GM12878 (cell line): ENCODE measurements at regions not wholly inside any gene's neighbourhood (a gene's known extent, or its start where the extent isn't known, plus 50 kb on each side); places are given as distances from the start of the nearest gene placed in this dataset.

Source experiments
- ATAC-seq: fragments of 200-7000 bp; cut with Tn5 transposase; 3 replicates; pipeline ENCODE4 v1.9.1; 2020; ENCODE audit warnings: mild to moderate bottlenecking, moderate library complexity
- BruUV-seq: library from RNA; stranded (reverse); fragments of 400-500 nt; replicated peaks from 2 replicates; lab custom pipeline; 2021; lab: Mats Ljungman, UMichigan
- CTCF ChIA-PET: fragments of 300-600 bp; sonication (Branson Sonifier 250); formaldehyde crosslinking; extraction: SDS; loops from one replicate; lab custom pipeline; 2021; ENCODE audit warnings: inconsistent platforms; lab: Yijun Ruan, JAX
- POLR2A ChIA-PET: fragments of 350-600 bp; formaldehyde crosslinking; extraction: SDS; loops from one replicate; lab custom pipeline; 2021; ENCODE audit warnings: inconsistent platforms; lab: Charles Lee
- RAD21 ChIA-PET: fragments of 300-600 bp; sonication (Branson Sonifier 250); formaldehyde crosslinking; loops from one replicate; lab custom pipeline; 2023; ENCODE audit warnings: antibody characterized with exemption; ENCODE audit not compliant: unreplicated experiment; lab: Charles Lee
- SMC1A ChIA-PET: fragments of 300-600 bp; sonication (Branson Sonifier 250); formaldehyde crosslinking; loops from one replicate; lab custom pipeline; 2023; ENCODE audit not compliant: unreplicated experiment, uncharacterized antibody; lab: Charles Lee
- DNase-seq: peaks from one replicate; pipeline ENCODE4 v3.0.0-alpha.2; 2011; ENCODE audit warnings: low read depth, low spot score
- FAIRE-seq: peaks from 3 replicates; lab custom pipeline; 2011; peaks lifted over from hg19 to GRCh38; lab: Jason Lieb, UNC
- H2AFZ ChIP-seq: 2 replicates; pipeline ENCODE4 v1.6.0; 2011; ENCODE audit warnings: low read depth, low read length, control low read depth; ENCODE audit not compliant: control insufficient read depth
- H3K27ac ChIP-seq: 2 replicates; pipeline ENCODE4 v1.5.1; 2011; ENCODE audit warnings: control low read depth; ENCODE audit not compliant: control insufficient read depth, insufficient read depth
- H3K27me3 ChIP-seq, 2 experiments: replicated peaks in 1 of 2; 2 replicates each; pipeline versions ENCODE4 v1.6.0 to v1.6.1; 2011; ENCODE audit warnings: low read length in 1 of 2; ENCODE audit not compliant: control insufficient read depth in 2 of 2, insufficient read depth in 2 of 2
- H3K36me3 ChIP-seq, 2 experiments: 2 replicates each; pipeline ENCODE4 v1.5.1; 2011; ENCODE audit warnings: low read length in 1 of 2; ENCODE audit not compliant: control insufficient read depth in 2 of 2, insufficient read depth in 2 of 2
- H3K4me1 ChIP-seq: 2 replicates; pipeline ENCODE4 v1.6.1; 2011; ENCODE audit warnings: mild to moderate bottlenecking, low read length, moderate library complexity, mixed read lengths; ENCODE audit not compliant: control insufficient read depth, insufficient read depth
- H3K4me2 ChIP-seq: 2 replicates; pipeline ENCODE4 v1.6.0; 2011; ENCODE audit warnings: control low read depth; ENCODE audit not compliant: control insufficient read depth, insufficient read depth
- H3K4me3 ChIP-seq: fragments of 200-600 bp; sonication (generic); 2 replicates; pipeline ENCODE4 v1.5.1; 2016
- H3K79me2 ChIP-seq: 2 replicates; pipeline ENCODE4 v1.6.0; 2011; ENCODE audit warnings: low read length; ENCODE audit not compliant: control insufficient read depth, insufficient read depth
- H3K9ac ChIP-seq: 2 replicates; pipeline ENCODE4 v1.8.0; 2011; ENCODE audit warnings: low read length, control low read depth, mixed read lengths; ENCODE audit not compliant: control insufficient read depth, insufficient read depth
- H3K9me3 ChIP-seq: replicated peaks from 3 replicates; pipeline ENCODE4 v1.5.1; 2011; ENCODE audit warnings: mild to moderate bottlenecking, low read length; ENCODE audit not compliant: control insufficient read depth, insufficient read depth
- H4K20me1 ChIP-seq: 2 replicates; pipeline ENCODE4 v1.6.0; 2011; ENCODE audit not compliant: control insufficient read depth, insufficient read depth
- ATF3 ChIP-seq: IDR thresholded peaks from 2 replicates; pipeline ENCODE4 v1.6.1; 2011; ENCODE audit warnings: low read depth, mild to moderate bottlenecking, low read length, moderate library complexity, borderline replicate concordance; ENCODE audit errors: extremely low read depth
- ATF7 ChIP-seq: fragments of 450-650 bp; IDR thresholded peaks from 2 replicates; pipeline ENCODE4 v1.6.1; 2016; ENCODE audit warnings: low read depth, mild to moderate bottlenecking
- BHLHE40 ChIP-seq, 2 experiments: fragments of 450-650 bp in 1 of 2; IDR thresholded peaks; 2 replicates each; pipeline ENCODE4 v1.6.1; 2011 to 2017; ENCODE audit warnings: low read depth in 2 of 2, borderline replicate concordance in 1 of 2, improper control_type of control experiment in 1 of 2, low read length in 1 of 2, mild to moderate bottlenecking in 1 of 2
- CBFB ChIP-seq: IDR thresholded peaks from 2 replicates; pipeline ENCODE4 v1.6.1; 2016; ENCODE audit warnings: antibody characterized with exemption, low read depth
- E2F4 ChIP-seq: IDR thresholded peaks from 2 replicates; pipeline ENCODE4 v1.6.1; 2012; ENCODE audit warnings: low read depth, low read length, improper control_type of control experiment
- IRF5 ChIP-seq: fragments of 450-650 bp; IDR thresholded peaks from 2 replicates; pipeline ENCODE4 v1.6.1; 2017; ENCODE audit warnings: borderline replicate concordance
- JUNB ChIP-seq: IDR thresholded peaks from 2 replicates; pipeline ENCODE4 v1.6.1; 2016; ENCODE audit warnings: antibody characterized with exemption, mild to moderate bottlenecking
- LARP7 ChIP-seq: fragments of 450-650 bp; IDR thresholded peaks from 2 replicates; pipeline ENCODE4 v1.6.1; 2017; ENCODE audit warnings: mild to moderate bottlenecking
- MEF2A ChIP-seq: IDR thresholded peaks from 2 replicates; pipeline ENCODE4 v1.6.1; 2011; ENCODE audit warnings: low read depth, mild to moderate bottlenecking, low read length, moderate library complexity; ENCODE audit not compliant: insufficient read depth
- PAX5 ChIP-seq: IDR thresholded peaks from 2 replicates; pipeline ENCODE4 v1.6.1; 2011; ENCODE audit warnings: low read depth, low read length, borderline replicate concordance
- SMARCA5 ChIP-seq: fragments of 450-650 bp; IDR thresholded peaks from 2 replicates; pipeline ENCODE4 v1.6.1; 2017; ENCODE audit warnings: mild to moderate bottlenecking
- TARDBP ChIP-seq: IDR thresholded peaks from 2 replicates; pipeline ENCODE4 v1.6.1; 2016; ENCODE audit warnings: borderline replicate concordance
- YY1 ChIP-seq: IDR thresholded peaks from 2 replicates; pipeline ENCODE4 v1.6.1; 2011; ENCODE audit warnings: low read depth, mild to moderate bottlenecking, low read length
- WGBS: methylation state at CpG from one replicate; pipeline ENCODE4 v1.1.6; 2016; ENCODE audit warnings: low lambda C conversion rate; ENCODE audit not compliant: insufficient replicate concordance, insufficient coverage; ENCODE audit errors: missing lambda C conversion rate; 5-methylcytosine and 5-hydroxymethylcytosine counted together
- in situ Hi-C: fragments of 300-500 bp; cut with MboI; formaldehyde crosslinking; loops from 9 replicates; pipeline ENCODE4 v1.14.3; 2018; ENCODE audit warnings: mixed read lengths
- intact Hi-C: fragments of 100-400 bp; cut with micrococcal nuclease; formaldehyde crosslinking; loops from one replicate; pipeline ENCODE4 v1.14.2; 2022; ENCODE audit not compliant: unreplicated experiment
- TF ChIP-seq, protein P1 (sequence below): fragments of 450-650 bp; IDR thresholded peaks from 2 replicates; pipeline ENCODE4 v1.6.1; 2018; ENCODE audit warnings: borderline replicate concordance, mild to moderate bottlenecking; ENCODE audit not compliant: partially characterized antibody
- TF ChIP-seq, protein P2 (sequence below), 3 experiments: IDR thresholded peaks in 2 of 3; conservative IDR thresholded peaks in 1 of 3; 2 replicates each; pipeline ENCODE4 v1.5.1; 2011; ENCODE audit warnings: low read depth in 3 of 3, low read length in 3 of 3, mild to moderate bottlenecking in 3 of 3, control low read depth in 2 of 3, moderate library complexity in 2 of 3, inconsistent platforms in 1 of 3, mixed read lengths in 1 of 3; ENCODE audit not compliant: control insufficient read depth in 2 of 3, insufficient read depth in 1 of 3; ENCODE audit errors: extremely low read depth in 1 of 3

DNA sequence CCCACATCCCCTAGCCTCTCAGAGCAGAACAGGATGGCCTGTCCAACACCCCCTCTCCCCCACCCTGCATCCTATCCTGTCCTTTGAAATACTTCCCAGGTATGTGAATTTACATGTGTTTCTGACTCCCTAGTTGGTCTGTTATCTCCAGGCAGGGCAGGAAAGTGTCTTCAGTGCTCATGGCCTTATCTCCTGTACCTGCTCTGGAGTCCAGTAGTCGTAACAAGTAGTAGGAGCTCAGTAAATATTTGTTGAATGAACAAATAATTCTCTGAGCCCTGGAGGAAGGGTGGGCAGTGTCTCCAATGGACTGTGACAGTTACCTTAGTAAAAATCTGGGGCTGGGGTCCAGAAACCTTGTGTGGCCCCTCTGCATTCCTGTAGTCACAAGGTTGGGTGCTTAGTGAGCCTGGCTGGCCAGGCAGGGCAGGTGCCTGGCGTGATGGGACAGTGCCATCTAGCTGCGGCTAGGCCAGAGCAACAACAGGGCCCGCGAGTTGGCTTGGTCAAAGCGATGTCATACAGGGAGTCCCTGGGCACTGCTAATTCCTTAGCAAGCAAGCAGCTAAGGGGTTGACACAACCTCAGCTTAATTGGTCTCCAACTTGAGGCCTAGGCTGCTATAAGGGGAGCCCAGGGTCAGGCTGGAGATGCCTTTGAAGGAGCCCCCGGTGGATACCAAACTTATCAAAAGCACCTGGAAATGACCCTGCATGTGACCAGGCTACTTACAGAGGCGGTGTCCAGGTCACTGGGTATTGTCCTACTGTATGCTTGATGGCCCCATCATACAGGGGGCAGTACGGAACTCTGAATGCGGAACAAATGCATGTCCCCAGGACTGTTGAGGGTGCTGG, 89.0 kb upstream of the PPM1J start:
- FAIRE-seq, result peak; percentile 75
- TF ChIP-seq, protein P1, sequence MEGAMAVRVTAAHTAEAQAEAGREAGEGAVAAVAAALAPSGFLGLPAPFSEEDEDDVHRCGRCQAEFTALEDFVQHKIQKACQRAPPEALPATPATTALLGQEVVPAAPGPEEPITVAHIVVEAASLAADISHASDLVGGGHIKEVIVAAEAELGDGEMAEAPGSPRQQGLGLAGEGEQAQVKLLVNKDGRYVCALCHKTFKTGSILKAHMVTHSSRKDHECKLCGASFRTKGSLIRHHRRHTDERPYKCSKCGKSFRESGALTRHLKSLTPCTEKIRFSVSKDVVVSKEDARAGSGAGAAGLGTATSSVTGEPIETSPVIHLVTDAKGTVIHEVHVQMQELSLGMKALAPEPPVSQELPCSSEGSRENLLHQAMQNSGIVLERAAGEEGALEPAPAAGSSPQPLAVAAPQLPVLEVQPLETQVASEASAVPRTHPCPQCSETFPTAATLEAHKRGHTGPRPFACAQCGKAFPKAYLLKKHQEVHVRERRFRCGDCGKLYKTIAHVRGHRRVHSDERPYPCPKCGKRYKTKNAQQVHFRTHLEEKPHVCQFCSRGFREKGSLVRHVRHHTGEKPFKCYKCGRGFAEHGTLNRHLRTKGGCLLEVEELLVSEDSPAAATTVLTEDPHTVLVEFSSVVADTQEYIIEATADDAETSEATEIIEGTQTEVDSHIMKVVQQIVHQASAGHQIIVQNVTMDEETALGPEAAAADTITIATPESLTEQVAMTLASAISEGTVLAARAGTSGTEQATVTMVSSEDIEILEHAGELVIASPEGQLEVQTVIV, result no peak
- no peak for TF ChIP-seq ATF7
- 0 out of 2 replicates have a peak, but pooled peaks have one; percentile 21 for TF ChIP-seq PAX5
- TF ChIP-seq CBFB, result no peak
- TF ChIP-seq IRF5, result no peak
- TF ChIP-seq, protein P2, sequence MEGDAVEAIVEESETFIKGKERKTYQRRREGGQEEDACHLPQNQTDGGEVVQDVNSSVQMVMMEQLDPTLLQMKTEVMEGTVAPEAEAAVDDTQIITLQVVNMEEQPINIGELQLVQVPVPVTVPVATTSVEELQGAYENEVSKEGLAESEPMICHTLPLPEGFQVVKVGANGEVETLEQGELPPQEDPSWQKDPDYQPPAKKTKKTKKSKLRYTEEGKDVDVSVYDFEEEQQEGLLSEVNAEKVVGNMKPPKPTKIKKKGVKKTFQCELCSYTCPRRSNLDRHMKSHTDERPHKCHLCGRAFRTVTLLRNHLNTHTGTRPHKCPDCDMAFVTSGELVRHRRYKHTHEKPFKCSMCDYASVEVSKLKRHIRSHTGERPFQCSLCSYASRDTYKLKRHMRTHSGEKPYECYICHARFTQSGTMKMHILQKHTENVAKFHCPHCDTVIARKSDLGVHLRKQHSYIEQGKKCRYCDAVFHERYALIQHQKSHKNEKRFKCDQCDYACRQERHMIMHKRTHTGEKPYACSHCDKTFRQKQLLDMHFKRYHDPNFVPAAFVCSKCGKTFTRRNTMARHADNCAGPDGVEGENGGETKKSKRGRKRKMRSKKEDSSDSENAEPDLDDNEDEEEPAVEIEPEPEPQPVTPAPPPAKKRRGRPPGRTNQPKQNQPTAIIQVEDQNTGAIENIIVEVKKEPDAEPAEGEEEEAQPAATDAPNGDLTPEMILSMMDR (IDR thresholded peaks at IDR 0.05 in 2 of 3, conservative IDR thresholded peaks at IDR 0.05 in 1 of 3; ENCODE audit: control insufficient read depth in 2 of 3, extremely low read depth in 1 of 3, insufficient read depth in 1 of 3, low read depth in 3 of 3, low read length in 3 of 3), result peak; percentile 88 to 95 (median 89)
- TF ChIP-seq E2F4, result no peak
- TF ChIP-seq MEF2A, result no peak
- no peak for TF ChIP-seq TARDBP
- no peak for TF ChIP-seq ATF3
- TF ChIP-seq JUNB, result no peak
- TF ChIP-seq LARP7, result 0 out of 2 replicates have a peak, but pooled peaks have one; percentile 31
- peak; percentile 48; the same call in 1 of the 2 replicates for TF ChIP-seq SMARCA5
- 0 out of 4 replicates have a peak, but pooled peaks of 1 of the 2 experiments have one; percentile 17 for TF ChIP-seq BHLHE40 (IDR thresholded peaks at IDR 0.05; ENCODE audit: borderline replicate concordance in 1 of 2, low read depth in 2 of 2, low read length in 1 of 2)
- 0 out of 2 replicates have a peak, but pooled peaks have one; percentile 25 for TF ChIP-seq YY1

More for the DNA sequence above, 89.0 kb upstream of the PPM1J start:
- Histone ChIP-seq H2AFZ (no peak overlapping the region), H3K27me3 (peaks cover 0 to 4% of the 10 kb centered on the region in 2 experiments; a peak in 1 of 4 replicates), H3K9ac (no peak overlapping the region), H3K36me3 (no peaks in the 10 kb centered on the region), H4K20me1 (no peaks in the 10 kb centered on the region), H3K27ac (no peak overlapping the region), H3K4me3 (no peak overlapping the region), H3K4me2 (no peak overlapping the region), H3K79me2 (no peaks in the 10 kb centered on the region), H3K9me3 (no peaks in the 10 kb centered on the region), H3K4me1 (peaks cover 4% of the 10 kb centered on the region; the same call in 1 of the 2 replicates)
- BruUV-seq, result no TSS peak
- CTCF ChIA-PET, result interaction anchor here (0.6 to 13.6 kb wide), 21 partner anchors 10 to 984 kb away, joined by 3 to 428 read pairs (median 3); partner anchors contain the start of gene PPM1J
- POLR2A ChIA-PET, result no interaction called here
- WGBS, result 30% methylated on average over 10 of the region's 10 CpGs
- in situ Hi-C loops, result no loop called here
- ATAC-seq, result peak; percentile 99
- peak; percentile 4 for DNase-seq
- intact Hi-C loops, result loop anchor here (1.0 to 2.0 kb wide), 2 partner anchors 88 to 413 kb away; no protein-coding TSS in a partner anchor
- SMC1A ChIA-PET, result interaction anchor here (0.7 to 13.0 kb wide), 10 partner anchors 22 to 432 kb away, joined by 3 to 178 read pairs (median 3); partner anchors contain the start of gene PPM1J
- RAD21 ChIA-PET, result interaction anchor here (0.6 to 13.1 kb wide), 8 partner anchors 38 to 413 kb away, joined by 3 to 192 read pairs (median 4); partner anchors contain the start of gene PPM1J
